ENCODE measurements at regions not wholly inside any gene's neighbourhood (a gene's known extent, or its start where the extent isn't known, plus 50 kb on each side); places are given as distances from the start of the nearest gene placed in this dataset.

DNA sequence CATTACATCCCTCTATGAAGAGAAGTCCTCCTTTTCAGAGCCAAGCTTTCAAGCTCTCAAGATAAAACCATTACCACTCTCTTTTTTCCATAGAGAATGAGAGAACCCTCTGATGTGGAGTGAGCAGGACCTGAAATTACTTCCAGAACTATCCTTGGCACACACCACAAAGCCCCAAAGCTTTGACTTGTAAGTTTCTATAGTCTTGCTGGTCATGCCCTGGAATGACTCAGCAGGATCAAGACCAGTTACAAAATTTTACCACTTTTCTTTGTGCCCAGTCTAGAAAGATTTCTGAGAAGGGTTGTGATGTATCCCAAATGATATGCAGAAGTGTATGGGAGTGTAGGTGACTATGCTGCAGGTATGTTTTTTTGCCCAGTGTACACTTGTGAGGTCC lies 760.6 kb downstream of the TLE1 start:
- TF ChIP-seq, protein P1, sequence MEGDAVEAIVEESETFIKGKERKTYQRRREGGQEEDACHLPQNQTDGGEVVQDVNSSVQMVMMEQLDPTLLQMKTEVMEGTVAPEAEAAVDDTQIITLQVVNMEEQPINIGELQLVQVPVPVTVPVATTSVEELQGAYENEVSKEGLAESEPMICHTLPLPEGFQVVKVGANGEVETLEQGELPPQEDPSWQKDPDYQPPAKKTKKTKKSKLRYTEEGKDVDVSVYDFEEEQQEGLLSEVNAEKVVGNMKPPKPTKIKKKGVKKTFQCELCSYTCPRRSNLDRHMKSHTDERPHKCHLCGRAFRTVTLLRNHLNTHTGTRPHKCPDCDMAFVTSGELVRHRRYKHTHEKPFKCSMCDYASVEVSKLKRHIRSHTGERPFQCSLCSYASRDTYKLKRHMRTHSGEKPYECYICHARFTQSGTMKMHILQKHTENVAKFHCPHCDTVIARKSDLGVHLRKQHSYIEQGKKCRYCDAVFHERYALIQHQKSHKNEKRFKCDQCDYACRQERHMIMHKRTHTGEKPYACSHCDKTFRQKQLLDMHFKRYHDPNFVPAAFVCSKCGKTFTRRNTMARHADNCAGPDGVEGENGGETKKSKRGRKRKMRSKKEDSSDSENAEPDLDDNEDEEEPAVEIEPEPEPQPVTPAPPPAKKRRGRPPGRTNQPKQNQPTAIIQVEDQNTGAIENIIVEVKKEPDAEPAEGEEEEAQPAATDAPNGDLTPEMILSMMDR (IDR thresholded peaks at IDR 0.05) = no peak
- TF ChIP-seq POLR2A (IDR thresholded peaks at IDR 0.05) (no peak), POLR2AphosphoS5 (IDR thresholded peaks at IDR 0.05) (no peak), EP300 (IDR thresholded peaks at IDR 0.05) (no peak)
- Histone ChIP-seq H3K27ac (no peak overlapping the region), H3K36me3 (no peaks in the 10 kb centered on the region), H3K27me3 (no peaks in the 10 kb centered on the region), H3K4me3 (no peak overlapping the region), H3K9me3 (no peaks in the 10 kb centered on the region), H3K4me1 (peaks cover 0 to 8% (median 0%) of the 10 kb centered on the region in 3 donors)
- no peak for ATAC-seq

DNA sequence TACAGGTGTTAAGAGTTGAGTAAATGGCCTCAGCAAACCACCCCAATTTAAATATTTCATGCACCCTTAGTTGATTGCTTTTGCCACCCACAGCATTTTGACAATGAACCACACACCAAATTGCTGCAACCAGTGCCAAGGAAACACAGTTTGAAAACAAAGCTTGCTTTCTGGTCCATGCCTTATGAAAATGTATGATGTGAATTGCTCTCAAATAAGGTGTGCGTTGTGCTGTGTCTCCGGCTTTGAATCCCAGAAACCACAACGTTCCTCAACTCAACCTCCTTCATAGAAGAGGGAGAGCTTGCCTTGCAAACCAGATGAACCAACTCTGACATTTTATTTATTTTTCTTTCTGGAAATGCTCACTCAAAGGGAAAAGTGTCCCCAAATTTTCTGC lies 762.7 kb downstream of the TLE1 start:
- H3K27me3 ChIP-seq = no peaks in the 10 kb centered on the region
- no peaks in the 10 kb centered on the region for H3K9me3 ChIP-seq
- H3K36me3 ChIP-seq = no peaks in the 10 kb centered on the region
- TF ChIP-seq POLR2A (IDR thresholded peaks at IDR 0.05) = no peak
- no peak for TF ChIP-seq POLR2AphosphoS5 (IDR thresholded peaks at IDR 0.05)
- TF ChIP-seq, protein P1 (IDR thresholded peaks at IDR 0.05) = no peak
- TF ChIP-seq EP300 (IDR thresholded peaks at IDR 0.05) = no peak
- no peak overlapping the region for H3K27ac ChIP-seq
- no peaks in the 10 kb centered on the region for H3K4me1 ChIP-seq
- H3K4me3 ChIP-seq = no peak overlapping the region
- no peak for ATAC-seq
- 72 to 75% methylated on average over 3 of the region's 3 CpGs for WGBS, 2 donors (ENCODE audit: low coverage in 1 of 2)

DNA sequence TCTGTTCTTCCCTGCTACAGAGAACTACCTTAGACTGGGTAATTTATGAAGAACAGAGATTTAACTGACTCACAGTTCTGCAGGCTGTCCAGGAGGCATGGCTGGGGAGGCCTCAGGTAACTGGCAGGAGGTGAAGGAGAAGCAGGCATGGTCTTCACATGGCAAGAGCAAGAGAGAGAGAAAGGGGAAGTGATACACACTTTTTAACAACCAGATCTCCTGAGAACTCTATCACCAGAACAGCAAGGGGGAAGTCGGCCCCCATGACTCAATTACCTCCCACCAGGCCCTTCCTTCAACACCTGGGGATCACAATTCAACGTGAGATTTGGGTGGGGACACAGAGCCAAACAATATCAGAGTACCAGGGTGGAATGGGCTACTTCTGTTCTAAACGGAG lies 766.8 kb downstream of the TLE1 start:
- Histone ChIP-seq H3K9me3 (peaks cover 0 to 11% (median 0%) of the 10 kb centered on the region in 3 donors), H3K36me3 (no peaks in the 10 kb centered on the region), H3K27me3 (no peaks in the 10 kb centered on the region), H3K4me1 (no peaks in the 10 kb centered on the region), H3K4me3 (no peak overlapping the region), H3K27ac (no peak overlapping the region)
- ATAC-seq = no peak
- TF ChIP-seq EP300 (IDR thresholded peaks at IDR 0.05) = no peak
- no peak for TF ChIP-seq POLR2AphosphoS5 (IDR thresholded peaks at IDR 0.05)
- TF ChIP-seq, protein P1 (IDR thresholded peaks at IDR 0.05) = no peak
- WGBS, 2 donors (ENCODE audit: low coverage in 1 of 2) = 60 to 83% methylated on average over 1 of the region's 3 CpGs

- 94 to 98% methylated on average over 10 of the region's 10 CpGs for whole genome bisulfite sequencing, 2 donors (ENCODE audit: low coverage in 1 of 2)
- no peaks in the 10 kb centered on the region for H3K4me1 ChIP-seq
- no peak for ATAC-seq
- no peak overlapping the region for H3K4me3 ChIP-seq
- no peaks in the 10 kb centered on the region for H3K9me3 ChIP-seq
- TF ChIP-seq, protein P1 (IDR thresholded peaks at IDR 0.05) = no peak
- no peak for TF ChIP-seq POLR2AphosphoS5 (IDR thresholded peaks at IDR 0.05)
- TF ChIP-seq POLR2A (IDR thresholded peaks at IDR 0.05) = no peak
- TF ChIP-seq EP300 (IDR thresholded peaks at IDR 0.05) = no peak
- H3K36me3 ChIP-seq = no peaks in the 10 kb centered on the region
- H3K27me3 ChIP-seq = no peaks in the 10 kb centered on the region
- H3K27ac ChIP-seq = no peak overlapping the region
Measured at GRCh38 chr9:80906728-80907127, 782.6 kb downstream of the TLE1 start.

DNA sequence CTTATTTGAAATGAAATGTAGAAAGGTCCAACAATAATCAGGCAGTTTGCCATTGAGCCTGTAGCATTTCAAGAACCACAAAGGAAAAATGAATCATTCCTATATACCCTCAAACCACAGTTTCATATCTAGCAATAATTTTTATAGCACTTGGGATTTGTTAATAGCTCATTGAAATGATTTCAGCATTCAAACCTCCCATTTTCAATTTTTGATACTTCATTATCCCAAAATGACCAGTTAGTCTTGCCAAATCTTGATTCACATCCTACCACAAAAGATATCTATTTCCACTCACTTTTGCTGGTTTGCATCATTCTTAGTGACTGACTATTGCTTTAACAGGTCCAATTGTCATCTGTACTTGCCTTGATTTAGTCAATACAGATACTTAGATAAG lies 790.1 kb downstream of the TLE1 start:
- no peak overlapping the region for H3K4me3 ChIP-seq

More for the DNA sequence above, 790.1 kb downstream of the TLE1 start:
- ATAC-seq = no peak
- Histone ChIP-seq H3K27me3 (no peaks in the 10 kb centered on the region), H3K36me3 (no peaks in the 10 kb centered on the region), H3K27ac (no peak overlapping the region), H3K4me1 (no peaks in the 10 kb centered on the region), H3K9me3 (peaks cover 0 to 13% (median 0%) of the 10 kb centered on the region in 3 donors)
- TF ChIP-seq EP300 (IDR thresholded peaks at IDR 0.05) = no peak
- TF ChIP-seq, protein P1 (IDR thresholded peaks at IDR 0.05) = no peak
- TF ChIP-seq POLR2AphosphoS5 (IDR thresholded peaks at IDR 0.05) = no peak
- TF ChIP-seq POLR2A (IDR thresholded peaks at IDR 0.05) = no peak
